ENCODE measurements at regions not wholly inside any gene's neighbourhood (a gene's known extent, or its start where the extent isn't known, plus 50 kb on each side); places are given as distances from the start of the nearest gene placed in this dataset.

- Histone ChIP-seq H3K27ac (ENCODE audit: low read length in 2 of 2) (no peak overlapping the region), H3K9ac (ENCODE audit: low read length) (no peak overlapping the region), H3K9me3 (ENCODE audit: control extremely low read depth in 1 of 3, control insufficient read depth in 2 of 3, insufficient read depth in 1 of 3, low read length in 2 of 3) (peaks cover 0 to 2% (median 1%) of the 10 kb centered on the region in 3 donors), H3K79me2 (ENCODE audit: control insufficient read depth, insufficient read depth, low read length) (no peaks in the 10 kb centered on the region), H2AFZ (ENCODE audit: insufficient read depth, low read depth, low read length, poor library complexity, severe bottlenecking) (no peak overlapping the region), H3K4me3 (ENCODE audit: control extremely low read depth in 1 of 5, extremely low read depth in 1 of 5, insufficient read depth in 1 of 5, low read depth in 2 of 5, low read length in 4 of 5) (no peak overlapping the region), H3K36me3 (replicated peaks in 1 of 2; ENCODE audit: control extremely low read depth in 1 of 2, control insufficient read depth in 1 of 2, extremely low read depth in 1 of 2, insufficient read depth in 2 of 2, low read length in 1 of 2) (no peaks in the 10 kb centered on the region), H3K4me1 (ENCODE audit: control insufficient read depth in 2 of 2, insufficient read depth in 2 of 2, low read length in 2 of 2) (no peaks in the 10 kb centered on the region), H3K4me2 (replicated peaks; ENCODE audit: low read depth, low read length, poor library complexity, severe bottlenecking) (no peak overlapping the region), H4K20me1 (ENCODE audit: control insufficient read depth, insufficient read depth, low read length, poor library complexity, severe bottlenecking) (no peaks in the 10 kb centered on the region), H3K27me3 (replicated peaks in 1 of 4; ENCODE audit: control extremely low read depth in 1 of 4, control insufficient read depth in 3 of 4, insufficient read depth in 4 of 4, low read length in 3 of 4) (no peaks in the 10 kb centered on the region)
- no peak for DNase-seq
- intact Hi-C loops (cut with micrococcal nuclease): no loop called here
- no peaks in the 10 kb centered on the region for H3K4me1 Mint-ChIP-seq
- ChIA-PET CTCF (interaction anchor here (0.6 kb wide), 1 partner anchor 243 kb away, joined by 3 read pairs; no protein-coding TSS in a partner anchor), POLR2A (no interaction called here)
- no peak overlapping the region for H3K27ac Mint-ChIP-seq
- H3K9me3 Mint-ChIP-seq (ENCODE audit: insufficient read depth): no peaks in the 10 kb centered on the region
- no CpG with 5 or more reads among the region's 1 CpG for WGBS (ENCODE audit: insufficient coverage)
- no peaks in the 10 kb centered on the region for H3K27me3 Mint-ChIP-seq
- H3K4me3 Mint-ChIP-seq: no peak overlapping the region
- no peak for ATAC-seq (ENCODE audit: low read depth)
- no peak for TF ChIP-seq CTCF (IDR thresholded peaks at IDR 0.05)
- TF ChIP-seq EZH2 (IDR thresholded peaks at IDR 0.05; ENCODE audit: borderline replicate concordance, insufficient read depth, low read depth, low read length, poor library complexity, severe bottlenecking): no peak
Measured at GRCh38 chr13:81382246-81382645, 1041.3 kb upstream of the SPRY2 start.

- Mint-ChIP-seq H3K4me1 (no peaks in the 10 kb centered on the region), H3K27ac (no peak overlapping the region), H3K9me3 (ENCODE audit: insufficient read depth) (no peaks in the 10 kb centered on the region), H3K27me3 (no peaks in the 10 kb centered on the region), H3K4me3 (no peak overlapping the region)
- ChIA-PET CTCF (no interaction called here), POLR2A (no interaction called here)
- ATAC-seq (ENCODE audit: low read depth): no peak
- no peaks in the 10 kb centered on the region for H3K36me3 ChIP-seq (replicated peaks in 1 of 2; ENCODE audit: control extremely low read depth in 1 of 2, control insufficient read depth in 1 of 2, extremely low read depth in 1 of 2, insufficient read depth in 2 of 2, low read length in 1 of 2)
- DNase-seq: no peak
- no peak overlapping the region for H3K4me3 ChIP-seq (ENCODE audit: control extremely low read depth in 1 of 5, extremely low read depth in 1 of 5, insufficient read depth in 1 of 5, low read depth in 2 of 5, low read length in 4 of 5)
- WGBS (ENCODE audit: insufficient coverage): no CpG with 5 or more reads among the region's 1 CpG
- intact Hi-C loops (cut with micrococcal nuclease): no loop called here
- no peaks in the 10 kb centered on the region for H4K20me1 ChIP-seq (ENCODE audit: control insufficient read depth, insufficient read depth, low read length, poor library complexity, severe bottlenecking)
- TF ChIP-seq CTCF (IDR thresholded peaks at IDR 0.05) (no peak), EZH2 (IDR thresholded peaks at IDR 0.05; ENCODE audit: borderline replicate concordance, insufficient read depth, low read depth, low read length, poor library complexity, severe bottlenecking) (no peak)
- no peak overlapping the region for H3K4me2 ChIP-seq (replicated peaks; ENCODE audit: low read depth, low read length, poor library complexity, severe bottlenecking)
- no peak overlapping the region for H2AFZ ChIP-seq (ENCODE audit: insufficient read depth, low read depth, low read length, poor library complexity, severe bottlenecking)
- H3K79me2 ChIP-seq (ENCODE audit: control insufficient read depth, insufficient read depth, low read length): no peaks in the 10 kb centered on the region
- peaks cover 0 to 2% (median 1%) of the 10 kb centered on the region in 3 donors for H3K9me3 ChIP-seq (ENCODE audit: control extremely low read depth in 1 of 3, control insufficient read depth in 2 of 3, insufficient read depth in 1 of 3, low read length in 2 of 3)
- H3K27me3 ChIP-seq (replicated peaks in 1 of 4; ENCODE audit: control extremely low read depth in 1 of 4, control insufficient read depth in 3 of 4, insufficient read depth in 4 of 4, low read length in 3 of 4): no peaks in the 10 kb centered on the region
- no peak overlapping the region for H3K9ac ChIP-seq (ENCODE audit: low read length)
- no peak overlapping the region for H3K27ac ChIP-seq (ENCODE audit: low read length in 2 of 2)
- H3K4me1 ChIP-seq (ENCODE audit: control insufficient read depth in 2 of 2, insufficient read depth in 2 of 2, low read length in 2 of 2): no peaks in the 10 kb centered on the region
Measured at GRCh38 chr13:81381560-81381959, 1040.6 kb upstream of the SPRY2 start.
